ENCODE measurements at regions not wholly inside any gene's neighbourhood (a gene's known extent, or its start where the extent isn't known, plus 50 kb on each side); places are given as distances from the start of the nearest gene placed in this dataset.

GRCh38 chr6:81480139-81480538, 272.3 kb downstream of the TENT5A start:
- no peaks in the 10 kb centered on the region for H3K36me3 ChIP-seq (ENCODE audit: control insufficient read depth in 2 of 4, insufficient read depth in 4 of 4, low read length in 3 of 4)
- DNase-seq (ENCODE audit: low read depth in 1 of 2, low spot score in 2 of 2) (no peak), FAIRE-seq (no peak)
- no peak overlapping the region for H4K8ac ChIP-seq (ENCODE audit: extremely low read depth, insufficient read depth, low read length)
- no peak overlapping the region for H2BK120ac ChIP-seq (replicated peaks; ENCODE audit: low read depth, low read length)
- H3K4me3 ChIP-seq (ENCODE audit: extremely low read depth in 1 of 4, insufficient read depth in 2 of 4, low read depth in 3 of 4, low read length in 4 of 4): no peak overlapping the region
- H3K18ac ChIP-seq (ENCODE audit: extremely low read depth, low read length): no peak overlapping the region
- H4K91ac ChIP-seq (replicated peaks; ENCODE audit: insufficient read length, low read length): no peak overlapping the region
- no peaks in the 10 kb centered on the region for H3K79me2 ChIP-seq (ENCODE audit: control insufficient read depth in 1 of 2, insufficient read depth in 2 of 2, low read length in 2 of 2)
- H3K9ac ChIP-seq (replicated peaks in 1 of 4; ENCODE audit: extremely low read depth in 1 of 4, low read depth in 3 of 4, low read length in 3 of 4): no peak overlapping the region
- no peak overlapping the region for H2BK5ac ChIP-seq (ENCODE audit: low read depth, low read length)
- no peaks in the 10 kb centered on the region for H3K27me3 ChIP-seq (replicated peaks in 1 of 4; ENCODE audit: control insufficient read depth in 3 of 4, extremely low read depth in 1 of 4, insufficient read depth in 3 of 4, low read length in 3 of 4)
- H2BK20ac ChIP-seq (ENCODE audit: low read length): no peak overlapping the region
- no peak overlapping the region for H3K23ac ChIP-seq (ENCODE audit: insufficient read length)
- H2AFZ ChIP-seq (ENCODE audit: low read length): no peak overlapping the region
- H4K20me1 ChIP-seq (replicated peaks in 1 of 2; ENCODE audit: control insufficient read depth in 1 of 2, insufficient read depth in 2 of 2, low read length in 2 of 2): no peaks in the 10 kb centered on the region
- H3K9me3 ChIP-seq (ENCODE audit: insufficient read depth in 2 of 2, low read depth in 1 of 2, low read length in 1 of 2): no peaks in the 10 kb centered on the region
- H2BK15ac ChIP-seq (ENCODE audit: low read length): no peak overlapping the region
- no peak overlapping the region for H3K4me2 ChIP-seq (ENCODE audit: insufficient read depth in 1 of 2, low read depth in 2 of 2, low read length in 2 of 2)
- CTCF ChIA-PET (ENCODE audit: partially characterized antibody): interaction anchor here (0.6 kb wide), 1 partner anchor 161 kb away, joined by 3 read pairs; no protein-coding TSS in a partner anchor
- H3K4ac ChIP-seq (replicated peaks; ENCODE audit: insufficient read length, low read depth, low read length): no peak overlapping the region
- H2BK12ac ChIP-seq (ENCODE audit: low read depth, low read length): no peak overlapping the region
- H4K5ac ChIP-seq (ENCODE audit: insufficient read length, low read depth, low read length): no peak overlapping the region
- no peaks in the 10 kb centered on the region for H3K4me1 ChIP-seq (replicated peaks in 1 of 4; ENCODE audit: control insufficient read depth in 3 of 4, insufficient read depth in 4 of 4, low read length in 3 of 4)
- no peaks in the 10 kb centered on the region for H3K79me1 ChIP-seq (ENCODE audit: low read depth, low read length)
- H3K23me2 ChIP-seq (ENCODE audit: low read depth, low read length): no peaks in the 10 kb centered on the region
- H3K14ac ChIP-seq (ENCODE audit: insufficient read length): no peak overlapping the region
- no peak overlapping the region for H3K56ac ChIP-seq (replicated peaks; ENCODE audit: insufficient read length, low read depth, low read length)
- TF ChIP-seq GTF2F1 (IDR thresholded peaks at IDR 0.05; ENCODE audit: borderline replicate concordance, low read depth, low read length) (no peak), ASH2L (IDR thresholded peaks at IDR 0.05; ENCODE audit: low read length) (no peak), KDM1A (IDR thresholded peaks at IDR 0.05; ENCODE audit: borderline replicate concordance, low read length) (no peak), FOSL1 (IDR thresholded peaks at IDR 0.05; ENCODE audit: insufficient read depth, low read depth, low read length) (no peak), KDM5A (IDR thresholded peaks at IDR 0.05; ENCODE audit: low read length) (no peak)
- no peak overlapping the region for H2AK5ac ChIP-seq (ENCODE audit: low read depth, low read length)
- POLR2A ChIA-PET (ENCODE audit: partially characterized antibody): no interaction called here
- H3K27ac ChIP-seq (ENCODE audit: low read depth, low read length): no peak overlapping the region

All from H1 (cell line).